HFF-Myc (cell line): ENCODE measurements at regions not wholly inside any gene's neighbourhood (a gene's known extent, or its start where the extent isn't known, plus 50 kb on each side); places are given as distances from the start of the nearest gene placed in this dataset.

Experiments
- DNase-seq: peaks from one replicate; pipeline ENCODE4 v3.0.0-alpha.2; 2011; ENCODE audit warnings: low read depth; ENCODE audit errors: extremely low read depth
- H3K4me3 ChIP-seq: replicated peaks from 2 replicates; pipeline ENCODE4 v1.5.1; 2011; ENCODE audit warnings: low read depth, mild to moderate bottlenecking, control low read depth, low read length
- CTCF ChIP-seq: IDR thresholded peaks from 2 replicates; pipeline ENCODE4 v1.5.1; 2012; ENCODE audit warnings: mild to moderate bottlenecking, low read depth, low read length, control low read depth; ENCODE audit errors: missing control alignments

- no peak for TF ChIP-seq CTCF
- DNase-seq: no peak
- no peak overlapping the region for H3K4me3 ChIP-seq
Observed at GRCh38 chr6:54710456-54710855, 136.1 kb upstream of the FAM83B start.

DNA sequence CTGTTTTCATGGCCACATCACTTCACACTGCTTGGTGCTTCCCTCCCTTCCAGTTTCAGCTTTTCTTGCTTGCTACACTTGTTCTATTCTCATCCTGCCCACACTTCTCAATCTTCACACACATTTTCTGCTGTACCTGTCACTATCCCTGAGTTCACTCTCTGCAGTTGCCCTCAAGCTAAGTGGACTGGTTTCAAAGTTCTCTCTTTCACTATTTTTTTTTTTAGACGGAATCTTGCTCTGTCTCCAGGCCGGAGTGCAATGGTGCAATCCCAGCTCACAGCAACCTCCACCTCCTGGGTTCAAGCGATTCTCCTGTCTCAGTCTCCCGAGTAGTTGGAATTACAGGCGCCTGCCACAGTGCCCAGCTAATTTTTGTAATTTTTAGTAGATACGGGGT lies 130.6 kb upstream of the FAM83B start:
- no peak overlapping the region for H3K4me3 ChIP-seq
- TF ChIP-seq CTCF: no peak
- DNase-seq: no peak

DNA sequence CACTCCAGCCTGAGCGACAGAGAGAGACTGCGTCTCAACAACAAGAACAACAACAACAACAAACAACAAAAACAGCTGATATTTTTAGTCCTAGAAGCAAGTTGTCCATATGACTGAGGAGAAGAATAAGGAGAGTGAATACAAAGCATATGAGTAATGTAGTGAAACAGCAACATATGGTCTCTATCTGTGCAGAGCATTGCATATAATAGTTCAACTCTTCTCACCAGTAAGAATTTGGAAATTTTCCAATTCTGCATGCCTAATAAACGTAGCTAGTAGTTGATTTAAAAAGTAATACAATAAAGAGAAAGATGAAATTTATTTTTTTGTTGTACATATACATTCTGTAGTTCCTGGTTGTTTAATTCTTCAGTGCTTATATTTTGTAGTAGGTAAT lies 129.7 kb upstream of the FAM83B start:
- no peak overlapping the region for H3K4me3 ChIP-seq
- no peak for TF ChIP-seq CTCF
- peak; percentile 30 for DNase-seq

GRCh38 chr6:54717849-54718455 lies 128.6 kb upstream of the FAM83B start:
- DNase-seq: peak; percentile 36
- TF ChIP-seq CTCF: peak; percentile 79
- no peak overlapping the region for H3K4me3 ChIP-seq

DNA sequence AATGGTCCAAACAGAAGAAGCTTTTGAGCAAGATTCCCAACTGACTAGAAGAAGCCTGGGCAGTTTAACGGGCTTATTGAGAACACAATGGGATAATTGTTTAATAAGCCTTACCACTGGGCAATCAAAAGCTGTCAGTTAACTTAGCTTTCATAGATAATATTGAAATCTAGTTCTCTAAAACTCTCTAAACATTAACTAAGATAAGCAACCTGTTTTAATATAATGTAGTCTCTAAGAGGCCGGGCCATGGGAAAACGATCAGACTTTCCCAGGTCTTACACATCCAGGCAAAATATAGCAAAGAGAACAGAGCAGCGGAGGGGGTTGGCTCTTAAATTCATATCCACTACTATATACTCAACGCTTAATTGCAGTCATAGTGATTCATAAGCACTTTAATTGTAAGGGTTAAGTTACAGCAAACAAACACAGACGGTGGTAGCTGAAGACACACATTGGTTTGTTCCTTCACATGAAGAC lies 128.0 kb upstream of the FAM83B start:
- DNase-seq: no peak

GRCh38 chr6:54719131-54719530 lies 127.4 kb upstream of the FAM83B start:
- no peak for TF ChIP-seq CTCF
- DNase-seq: no peak
- H3K4me3 ChIP-seq: no peak overlapping the region

More for the DNA sequence above, 128.0 kb upstream of the FAM83B start:
- H3K4me3 ChIP-seq: no peak overlapping the region
- TF ChIP-seq CTCF: no peak

- no peak for TF ChIP-seq CTCF
- DNase-seq: no peak
- H3K4me3 ChIP-seq: no peak overlapping the region
Observed at GRCh38 chr6:54719633-54720032, 126.9 kb upstream of the FAM83B start.
